ENCODE measurements at regions not wholly inside any gene's neighbourhood (a gene's known extent, or its start where the extent isn't known, plus 50 kb on each side); places are given as distances from the start of the nearest gene placed in this dataset.

DNA sequence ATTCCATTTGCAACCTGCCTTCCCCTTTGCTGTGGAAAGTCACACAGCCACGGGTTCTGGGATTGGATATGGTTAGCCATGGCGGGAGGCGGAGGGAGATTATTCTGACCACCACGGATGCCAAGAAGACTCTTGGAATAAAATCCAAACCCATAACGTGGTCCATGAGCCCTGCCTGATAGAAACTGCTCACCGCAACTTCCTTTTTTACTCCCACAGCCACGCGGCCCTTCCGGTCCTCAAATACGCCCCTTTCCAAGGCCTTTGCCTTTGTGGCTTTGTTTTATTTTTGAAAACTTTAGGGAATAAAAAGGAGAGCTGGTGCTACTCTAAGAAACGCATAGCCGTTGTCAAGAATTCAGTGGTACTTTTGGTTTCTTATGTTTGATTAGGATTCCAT is 602.5 kb upstream of the CDH4 start:
- no peak for DNase-seq
- no peak for ATAC-seq
- intact Hi-C loops (cut with DNase I, micrococcal nuclease): no loop called here

DNA sequence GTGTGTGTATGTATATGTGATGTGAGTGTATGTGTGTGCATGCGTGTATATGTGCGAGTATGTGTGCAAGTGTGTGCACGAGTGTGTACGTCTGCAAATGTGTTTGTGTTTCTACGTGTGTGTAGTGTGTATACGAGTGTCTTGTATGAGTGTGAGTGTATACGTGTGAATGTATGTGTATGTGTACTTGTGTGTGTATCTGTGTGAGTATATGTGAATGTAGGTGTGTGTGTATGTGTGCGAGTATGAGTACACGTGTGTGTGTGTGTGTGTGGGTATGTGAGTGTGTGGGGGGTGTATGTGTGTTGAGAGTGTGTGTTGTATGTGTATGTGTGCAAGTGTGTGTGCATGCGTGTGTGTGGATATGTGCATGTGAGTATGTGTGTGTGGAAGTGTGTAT is 602.0 kb upstream of the CDH4 start:
- DNase-seq: no peak
- ATAC-seq: no peak

DNA sequence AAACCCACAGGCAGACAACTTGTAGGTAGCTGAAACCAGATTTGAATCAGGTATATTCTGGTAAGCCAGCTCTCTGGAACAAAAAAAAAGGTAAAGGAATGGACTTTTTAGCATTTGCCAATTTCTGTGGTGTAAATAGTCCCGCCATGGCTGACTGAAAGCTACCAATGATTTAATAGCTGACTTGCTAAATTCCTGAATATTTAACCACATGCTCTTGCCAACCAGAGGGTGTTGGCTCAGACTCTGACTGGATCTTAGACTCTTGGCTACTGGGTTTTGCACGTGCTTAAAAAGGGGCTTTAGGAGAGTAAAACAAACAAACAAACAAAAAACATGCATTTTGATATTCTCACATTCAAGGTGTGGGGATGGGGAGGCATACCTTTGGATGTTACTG is 600.0 kb upstream of the CDH4 start:
- ATAC-seq: no peak
- intact Hi-C loops (cut with DNase I, micrococcal nuclease): no loop called here

More for the DNA sequence above, 602.0 kb upstream of the CDH4 start:
- intact Hi-C loops (cut with DNase I, micrococcal nuclease): no loop called here

DNA sequence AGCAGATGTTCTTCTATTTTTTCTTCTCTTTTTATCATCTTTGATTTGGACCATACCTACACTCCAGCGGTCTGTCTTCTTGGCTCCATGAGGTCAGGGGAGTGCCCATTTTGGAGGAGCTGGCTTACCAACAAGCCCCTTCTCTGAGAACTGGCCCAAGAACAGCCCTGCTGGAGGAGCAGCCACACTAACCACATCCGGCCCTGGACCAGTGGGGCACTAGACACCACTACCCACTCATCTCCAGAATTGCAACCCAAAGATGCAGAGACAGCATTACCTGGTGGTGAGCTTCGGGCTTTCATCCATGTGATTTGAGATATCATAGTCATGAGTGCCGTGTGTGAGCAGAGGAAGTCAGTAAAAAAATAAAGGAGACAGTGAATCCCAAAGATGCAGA is 599.4 kb upstream of the CDH4 start:
- intact Hi-C loops (cut with DNase I, micrococcal nuclease): no loop called here

More for the DNA sequence above, 600.0 kb upstream of the CDH4 start:
- DNase-seq: no peak

DNA sequence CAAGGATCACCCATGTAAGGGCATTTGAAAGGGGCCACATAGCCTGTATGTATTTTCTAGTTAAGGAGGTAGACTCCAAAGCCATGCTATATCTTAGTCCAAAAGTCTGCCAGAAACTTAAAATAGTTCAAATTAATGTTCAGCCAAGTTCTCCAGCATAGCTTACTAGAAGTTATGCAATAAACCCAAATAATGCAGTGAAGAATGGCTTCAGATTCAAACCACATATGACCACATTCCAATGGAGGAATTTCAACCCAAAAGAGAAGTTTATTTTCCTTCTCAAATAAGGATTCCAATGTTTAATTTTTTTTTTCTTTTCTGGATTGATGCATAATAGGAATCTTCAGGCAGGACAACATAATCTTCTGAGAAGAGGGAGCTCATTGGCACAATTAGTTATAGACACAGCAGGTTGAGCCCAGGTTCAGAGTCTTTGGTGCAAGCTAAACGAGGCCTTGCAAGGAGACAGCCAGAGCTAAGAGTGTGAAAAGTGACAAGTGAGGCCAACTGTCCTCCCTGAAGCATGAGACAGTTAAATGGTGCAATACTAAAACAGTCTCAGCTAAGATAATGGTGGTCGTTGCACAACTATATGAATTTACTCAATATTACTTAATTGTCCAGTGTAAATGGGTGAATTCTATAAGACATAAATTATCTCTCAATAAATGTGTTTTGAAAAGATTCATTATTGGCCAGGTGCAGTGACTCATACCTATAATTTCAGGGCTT is 598.8 kb upstream of the CDH4 start:
- no peak for ATAC-seq
- DNase-seq: no peak
- intact Hi-C loops (cut with DNase I, micrococcal nuclease): no loop called here

More for the DNA sequence above, 599.4 kb upstream of the CDH4 start:
- ATAC-seq (no peak), DNase-seq (no peak)

DNA sequence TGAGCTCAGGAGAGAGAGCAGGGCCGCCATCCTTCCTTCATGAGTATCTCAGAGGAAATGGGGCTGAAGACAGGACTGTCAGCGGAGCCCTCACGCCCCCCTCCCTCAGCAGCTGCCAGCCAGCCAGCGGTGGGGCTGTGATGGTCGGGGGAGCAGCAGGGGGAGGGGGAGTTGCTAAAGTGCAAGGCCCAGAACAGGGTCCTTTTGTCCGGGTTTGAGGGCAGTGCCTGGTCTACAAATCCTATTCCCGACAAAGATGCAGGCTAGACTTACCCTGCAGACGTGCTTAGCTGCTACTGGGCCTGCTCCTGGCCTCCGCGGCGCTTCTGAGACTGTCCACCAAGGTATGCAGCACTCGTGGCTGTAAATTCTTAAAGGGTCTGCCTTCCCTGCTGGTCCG is 593.4 kb upstream of the CDH4 start:
- intact Hi-C loops (cut with DNase I, micrococcal nuclease): no loop called here
- no peak for DNase-seq
- ATAC-seq: no peak

DNA sequence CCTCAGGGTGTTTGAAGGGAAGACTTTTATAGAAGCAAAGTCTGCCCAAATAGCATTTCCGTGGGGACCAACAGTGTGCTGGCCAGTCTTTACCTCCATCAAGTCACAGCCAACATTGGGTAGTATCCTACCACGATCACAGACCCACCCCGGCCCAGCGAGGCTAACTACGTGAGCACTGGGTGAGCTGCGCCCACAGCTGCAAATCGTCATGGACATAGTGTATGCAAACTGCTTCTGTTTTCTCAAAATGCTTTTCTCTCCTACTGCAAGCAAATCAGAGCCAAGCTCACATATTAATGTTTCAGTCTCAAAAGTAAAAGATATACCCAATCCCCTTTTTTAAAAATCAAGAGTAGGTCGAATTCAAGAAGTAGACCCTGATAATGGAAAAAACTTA is 592.8 kb upstream of the CDH4 start:
- DNase-seq (no peak), ATAC-seq (no peak)
- intact Hi-C loops (cut with DNase I, micrococcal nuclease): no loop called here

DNA sequence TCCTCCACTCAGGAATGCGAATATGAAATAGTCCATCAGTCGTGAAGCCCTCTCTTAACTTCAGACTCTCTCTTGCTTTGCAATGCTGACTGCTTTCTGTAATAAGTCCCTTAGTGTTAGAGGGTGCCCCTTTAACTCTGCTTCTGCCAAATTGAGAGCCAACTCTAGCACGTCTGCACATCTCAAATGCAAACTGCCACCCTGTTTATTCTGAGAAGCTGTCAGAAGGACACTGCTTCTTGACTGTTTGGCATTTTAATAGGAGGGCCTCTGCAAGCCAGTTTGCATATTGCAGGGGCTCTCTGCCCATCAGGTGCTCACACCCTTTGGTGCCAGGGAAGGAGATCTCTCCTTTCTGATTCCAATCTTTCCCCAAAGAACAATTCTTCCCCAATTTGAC is 589.8 kb upstream of the CDH4 start:
- no peak for ATAC-seq
- DNase-seq: no peak
- intact Hi-C loops (cut with DNase I, micrococcal nuclease): no loop called here

DNA sequence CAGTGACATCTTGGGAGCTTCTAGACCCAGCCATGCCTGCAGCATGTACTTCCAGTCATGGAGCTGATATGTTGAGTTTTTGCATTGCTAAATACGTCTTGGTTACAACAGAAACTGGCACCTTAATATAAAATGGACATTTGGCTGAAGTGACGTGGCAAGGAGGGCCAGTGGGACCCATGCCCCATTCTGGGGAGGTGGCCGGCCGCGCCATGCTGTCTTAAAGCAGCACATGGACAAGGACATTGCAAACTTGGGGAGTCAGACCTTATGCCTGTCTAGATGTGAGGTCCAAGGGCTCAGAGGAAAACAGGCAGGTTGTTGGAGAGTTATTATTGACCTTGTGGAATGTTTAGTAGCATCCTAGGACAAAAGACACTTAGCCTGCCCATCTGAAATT is 588.0 kb upstream of the CDH4 start:
- ATAC-seq: no peak
- intact Hi-C loops (cut with DNase I, micrococcal nuclease): no loop called here
- no peak for DNase-seq

DNA sequence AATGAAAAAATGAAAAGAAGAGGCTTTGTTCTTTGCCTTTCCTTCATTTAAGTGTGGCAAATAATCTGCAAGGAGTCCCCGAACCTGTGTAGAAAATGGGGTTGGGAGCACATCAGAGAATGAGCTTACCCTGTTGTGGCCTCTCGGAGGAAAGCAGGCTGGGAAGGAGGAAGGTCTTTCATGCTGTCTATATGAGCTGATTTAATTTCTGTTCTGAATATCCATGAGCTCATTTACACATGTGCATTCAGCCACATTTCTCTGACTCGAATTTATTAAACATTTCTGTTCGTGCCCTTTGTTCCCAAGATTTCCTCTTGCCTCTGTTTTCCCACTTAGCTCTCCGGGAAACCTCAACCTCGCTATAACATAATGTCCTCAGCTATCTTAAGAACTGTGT is 584.4 kb upstream of the CDH4 start:
- intact Hi-C loops (cut with DNase I, micrococcal nuclease): no loop called here
- no peak for ATAC-seq

DNA sequence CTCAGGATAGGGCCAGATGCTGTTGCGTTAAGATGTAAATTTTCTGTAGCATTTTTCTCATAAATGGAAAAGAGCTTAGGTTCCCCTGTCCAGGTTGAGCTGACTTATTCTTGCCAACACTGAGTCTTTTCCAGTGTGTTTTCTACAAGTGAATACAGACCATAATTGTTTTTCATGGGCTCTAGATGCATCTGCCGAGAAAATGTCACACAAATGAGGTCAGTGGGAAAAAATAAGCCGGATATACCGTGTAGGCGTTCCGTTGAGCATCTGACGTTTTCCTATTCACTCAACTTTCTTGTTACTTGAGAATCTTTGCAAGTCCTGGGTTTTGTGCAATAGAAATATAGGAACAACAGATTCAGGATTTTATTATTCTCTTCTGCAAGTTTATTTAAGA is 582.9 kb upstream of the CDH4 start:
- DNase-seq (no peak), ATAC-seq (no peak)
- intact Hi-C loops (cut with DNase I, micrococcal nuclease): no loop called here

More for the DNA sequence above, 584.4 kb upstream of the CDH4 start:
- no peak for DNase-seq

DNA sequence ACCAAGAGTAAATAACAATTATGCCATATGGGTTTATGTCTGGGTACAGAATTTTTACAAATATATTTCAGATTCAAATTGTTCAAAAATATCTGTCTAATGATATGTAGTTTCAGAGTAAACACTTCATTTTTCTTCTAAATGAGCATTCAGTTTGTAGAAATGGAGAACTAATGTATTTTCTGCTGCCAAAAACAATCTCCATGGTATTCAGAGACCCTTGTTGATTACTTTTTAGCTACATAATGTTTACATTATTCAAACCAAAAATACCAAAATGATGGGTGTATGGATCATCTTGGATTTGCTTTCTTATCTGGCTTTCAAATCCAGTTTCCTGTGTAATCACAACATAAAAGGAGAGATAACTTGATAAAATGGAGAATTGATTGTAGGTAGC is 576.0 kb upstream of the CDH4 start:
- DNase-seq (no peak), ATAC-seq (no peak)
- intact Hi-C loops (cut with DNase I, micrococcal nuclease): no loop called here

DNA sequence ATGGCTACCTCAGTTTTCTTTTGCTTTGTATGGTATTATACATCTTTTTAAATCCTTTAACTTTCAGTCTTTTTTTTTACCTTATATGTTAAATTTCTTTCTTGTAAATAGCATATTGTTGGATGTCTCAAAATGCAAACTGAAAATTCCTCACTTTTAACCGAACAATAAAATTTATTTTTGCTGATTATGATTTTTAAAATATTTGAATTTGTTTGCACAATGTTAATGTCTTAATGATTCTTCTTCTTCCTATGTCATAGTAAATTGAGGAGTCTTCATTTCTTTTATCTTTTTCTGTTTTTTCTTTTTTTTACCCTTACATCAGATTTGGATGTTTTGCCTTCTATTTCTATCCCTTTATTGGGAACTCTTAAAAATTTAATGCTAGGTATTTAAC is 574.2 kb upstream of the CDH4 start:
- ATAC-seq (no peak), DNase-seq (no peak)
- intact Hi-C loops (cut with DNase I, micrococcal nuclease): no loop called here

DNA sequence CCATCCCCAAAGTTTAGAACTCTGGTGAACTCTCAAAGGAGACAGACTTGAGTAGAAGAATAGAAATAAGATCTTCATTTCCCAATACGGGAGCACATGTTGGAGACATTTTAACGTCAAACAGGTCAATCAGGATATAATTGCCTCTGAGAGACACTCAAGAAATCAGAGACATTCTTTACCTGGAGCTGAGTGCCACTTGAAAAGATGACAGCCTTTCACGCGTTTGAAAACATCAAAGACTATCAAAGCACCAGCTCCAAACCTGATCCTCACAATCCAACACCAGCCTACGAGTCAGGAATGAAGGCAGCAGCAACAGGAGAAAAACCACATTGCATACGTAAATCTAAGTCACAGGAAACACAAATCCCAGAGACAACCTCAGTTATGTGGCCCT is 571.5 kb upstream of the CDH4 start:
- intact Hi-C loops (cut with DNase I, micrococcal nuclease): no loop called here

DNA sequence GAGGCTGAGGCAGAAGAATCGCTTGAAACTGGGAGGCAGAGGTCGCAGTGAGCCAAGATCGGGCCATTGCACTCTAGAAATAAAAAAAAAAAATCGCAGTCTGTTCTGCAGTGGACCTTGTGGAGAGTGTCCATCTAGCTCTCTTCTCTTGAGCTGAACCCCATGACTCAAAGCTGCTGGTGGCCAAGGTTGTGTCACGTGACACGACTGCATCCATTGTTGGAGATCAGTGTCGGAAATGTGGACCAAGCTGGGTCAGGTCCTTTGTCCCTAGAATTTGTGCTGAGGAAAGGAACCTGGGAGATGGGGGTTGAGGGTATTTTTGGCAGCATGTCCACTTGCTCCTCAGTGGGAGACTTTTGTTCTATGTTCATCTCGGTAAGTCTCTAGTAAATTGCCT is 564.8 kb upstream of the CDH4 start:
- intact Hi-C loops (cut with DNase I, micrococcal nuclease): no loop called here
- DNase-seq (no peak), ATAC-seq (no peak)

More for the DNA sequence above, 571.5 kb upstream of the CDH4 start:
- DNase-seq (no peak), ATAC-seq (no peak)

DNA sequence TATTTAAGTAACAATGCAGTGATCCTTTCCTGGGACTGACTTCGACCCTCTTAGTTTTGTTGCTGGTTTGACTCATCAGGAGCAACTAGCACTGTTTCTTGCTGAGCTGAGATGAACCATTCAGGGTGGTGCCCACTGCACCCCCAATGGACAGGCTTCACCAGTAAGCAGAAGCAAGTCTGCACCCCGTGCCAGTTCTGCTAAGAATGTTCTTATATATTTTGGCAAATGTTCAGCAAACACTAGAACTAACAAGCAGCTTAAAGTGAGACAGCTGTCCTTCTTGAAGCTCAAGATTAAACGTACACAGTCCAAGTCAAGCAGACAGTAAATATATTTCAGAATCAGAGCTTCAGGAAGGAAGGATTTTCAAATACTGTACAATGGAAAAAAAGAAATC is 561.3 kb upstream of the CDH4 start:
- intact Hi-C loops (cut with DNase I, micrococcal nuclease): no loop called here
- ATAC-seq: no peak
- DNase-seq: no peak

DNA sequence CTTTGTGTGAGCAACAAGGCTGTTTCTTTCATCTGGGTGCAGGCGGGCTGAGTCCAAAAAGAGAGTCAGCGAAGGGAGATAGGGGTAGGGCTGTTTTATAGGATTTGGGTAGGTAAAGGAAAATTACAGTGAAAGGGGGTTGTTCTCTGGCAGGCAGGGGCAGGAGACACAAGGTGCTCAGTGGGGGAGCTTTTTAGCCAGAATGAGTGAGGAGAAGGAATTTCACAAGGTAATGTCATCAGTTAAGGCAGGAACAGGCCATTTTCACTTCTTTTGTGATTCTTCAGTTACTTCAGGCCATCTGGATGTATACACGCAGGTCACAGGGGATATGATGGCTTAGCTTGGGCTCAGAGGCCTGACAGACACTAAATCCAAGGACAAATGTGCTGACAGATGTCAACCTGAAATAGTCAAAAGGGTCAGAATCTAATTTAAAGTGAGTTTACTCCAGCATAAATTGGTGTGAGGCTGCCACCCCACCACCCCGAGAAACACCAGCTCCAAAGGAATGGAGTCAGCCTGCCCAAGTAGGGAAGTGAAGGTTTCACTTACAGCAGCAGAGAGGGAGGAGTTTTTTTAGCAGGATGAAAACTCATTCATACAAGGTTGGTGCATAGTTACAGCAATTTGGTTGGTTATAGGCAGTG is 560.0 kb upstream of the CDH4 start:
- ATAC-seq (no peak), DNase-seq (no peak)
- intact Hi-C loops (cut with DNase I, micrococcal nuclease): no loop called here

DNA sequence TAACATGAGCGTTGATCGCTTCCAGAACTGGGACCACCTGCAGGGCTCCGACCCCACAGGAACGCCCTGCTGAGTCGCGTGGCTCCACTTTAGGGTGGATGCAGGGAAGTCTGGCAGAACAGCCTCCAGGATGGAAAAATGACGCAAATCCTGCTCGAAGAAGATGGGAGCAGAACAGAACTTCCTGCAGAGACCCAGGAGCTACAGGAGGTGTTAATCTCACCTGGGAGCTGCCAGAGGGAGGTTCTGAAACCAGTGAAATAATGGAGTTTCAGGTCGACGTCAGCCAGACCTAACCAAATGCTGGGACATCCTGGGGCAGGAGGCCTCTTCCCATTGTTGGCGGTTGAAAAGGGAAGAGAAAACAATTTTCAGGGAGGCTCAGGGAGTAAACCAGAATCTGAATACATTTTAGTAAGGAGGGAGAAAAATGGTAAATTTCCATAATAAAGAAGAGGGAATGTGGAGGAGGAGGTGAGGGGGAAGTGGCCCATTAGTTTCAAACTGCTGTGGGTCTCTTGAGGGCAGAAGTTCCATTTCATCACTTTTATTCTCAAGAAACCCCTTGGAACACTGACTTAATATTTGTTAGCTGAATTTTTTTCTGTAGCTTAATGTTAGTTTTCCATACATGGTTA is 558.4 kb upstream of the CDH4 start:
- intact Hi-C loops (cut with DNase I, micrococcal nuclease): no loop called here
- DNase-seq (no peak), ATAC-seq (no peak)

DNA sequence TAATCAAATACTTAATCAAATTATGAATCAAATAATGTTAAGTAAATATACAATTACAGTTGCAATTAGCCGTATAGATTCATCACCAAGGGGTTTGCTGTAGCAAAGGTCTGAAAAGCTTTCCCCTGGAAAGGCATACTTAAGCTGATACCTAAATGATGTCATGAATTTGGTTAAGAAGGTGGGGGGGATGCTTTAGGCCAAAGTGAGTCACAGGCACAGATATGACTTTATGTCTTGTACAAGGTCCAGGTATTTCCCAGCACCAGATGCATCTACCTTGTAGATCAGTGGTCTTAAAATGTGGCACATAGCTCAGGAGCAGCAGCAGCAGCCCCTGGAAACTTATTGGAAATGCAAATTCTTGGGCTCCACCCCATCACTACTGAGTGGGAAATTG is 557.3 kb upstream of the CDH4 start:
- ATAC-seq: no peak
- intact Hi-C loops (cut with DNase I, micrococcal nuclease): no loop called here
- no peak for DNase-seq

DNA sequence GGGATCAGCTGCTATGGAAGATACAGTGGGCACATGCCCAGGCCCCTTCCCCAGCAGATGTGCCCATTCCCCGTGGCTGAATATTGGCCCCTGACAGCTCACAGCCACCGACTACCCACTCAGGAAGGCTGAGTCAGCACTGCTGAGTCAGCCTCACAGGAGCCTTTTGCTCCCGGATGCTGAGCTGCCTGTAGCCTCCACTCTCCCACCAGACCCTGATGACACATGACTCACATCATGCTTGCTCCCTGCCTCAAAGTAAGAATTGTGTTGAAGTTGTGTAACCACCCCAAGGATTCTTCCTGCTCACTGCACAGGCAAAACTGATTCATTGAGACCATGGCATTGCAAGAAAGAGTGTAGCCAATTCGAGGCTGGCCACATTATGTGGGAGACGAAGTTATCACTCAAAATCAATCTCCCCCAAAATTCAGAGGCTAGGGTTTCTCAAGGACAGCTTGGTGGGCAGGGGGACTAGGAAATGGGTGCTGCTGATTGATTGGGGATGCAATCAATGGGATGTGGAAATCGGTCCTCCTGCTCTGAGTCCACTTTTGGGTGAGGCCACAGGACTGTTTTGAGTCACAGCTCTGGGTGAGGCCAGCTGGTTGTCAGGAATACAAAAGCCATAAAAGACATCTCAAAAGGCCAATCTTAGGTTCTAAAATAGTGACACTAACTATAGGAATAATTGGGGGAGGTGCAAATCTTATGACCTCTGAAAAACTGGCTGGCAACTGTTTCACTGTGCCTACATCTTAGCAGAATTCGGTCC is 556.6 kb upstream of the CDH4 start:
- DNase-seq: no peak
- no peak for ATAC-seq

More for the DNA sequence above, 556.6 kb upstream of the CDH4 start:
- intact Hi-C loops (cut with DNase I, micrococcal nuclease): no loop called here
